ENCODE measurements at regions not wholly inside any gene's neighbourhood (a gene's known extent, or its start where the extent isn't known, plus 50 kb on each side); places are given as distances from the start of the nearest gene placed in this dataset.

- DNase-seq (ENCODE audit: low read depth in 2 of 3, low spot score in 1 of 3): no peak
Observed at GRCh38 chr9:105912157-105912862, 218.0 kb downstream of the TMEM38B start.

- no peak for DNase-seq (ENCODE audit: low read depth in 2 of 3, low spot score in 1 of 3)
Observed at GRCh38 chr9:105912863-105913516, 218.6 kb downstream of the TMEM38B start.

- no peak for DNase-seq (ENCODE audit: low read depth in 2 of 3, low spot score in 1 of 3)
Observed at GRCh38 chr9:105921057-105921726, 226.9 kb downstream of the TMEM38B start.

- no peak for DNase-seq (ENCODE audit: low read depth in 2 of 3, low spot score in 1 of 3)
Observed at GRCh38 chr9:105928416-105928815, 234.1 kb downstream of the TMEM38B start.

- no peak for DNase-seq (ENCODE audit: low read depth in 2 of 3, low spot score in 1 of 3)
Observed at GRCh38 chr9:105930011-105930627, 235.8 kb downstream of the TMEM38B start.

- no peak for DNase-seq (ENCODE audit: low read depth in 2 of 3, low spot score in 1 of 3)
Observed at GRCh38 chr9:105932276-105932675, 237.9 kb downstream of the TMEM38B start.

- DNase-seq (ENCODE audit: low read depth in 2 of 3, low spot score in 1 of 3): no peak
Observed at GRCh38 chr9:105950448-105950847, 256.1 kb downstream of the TMEM38B start.

GRCh38 chr9:105950894-105951293 is 256.6 kb downstream of the TMEM38B start:
- DNase-seq (ENCODE audit: low read depth in 2 of 3, low spot score in 1 of 3): no peak

GRCh38 chr9:105954517-105954916 is 260.2 kb downstream of the TMEM38B start:
- no peak for DNase-seq (ENCODE audit: low read depth in 2 of 3, low spot score in 1 of 3)

- no peak for DNase-seq (ENCODE audit: low read depth in 2 of 3, low spot score in 1 of 3)
Observed at GRCh38 chr9:105957830-105958229, 263.5 kb downstream of the TMEM38B start.

- DNase-seq (ENCODE audit: low read depth in 2 of 3, low spot score in 1 of 3): no peak
Observed at GRCh38 chr9:105958587-105958986, 264.2 kb downstream of the TMEM38B start.

GRCh38 chr9:105959531-105959930 is 265.2 kb downstream of the TMEM38B start:
- DNase-seq (ENCODE audit: low read depth in 2 of 3, low spot score in 1 of 3): no peak

- no peak for DNase-seq (ENCODE audit: low read depth in 2 of 3, low spot score in 1 of 3)
Observed at GRCh38 chr9:105963343-105964099, 269.2 kb downstream of the TMEM38B start.

GRCh38 chr9:105964156-105964555 is 269.8 kb downstream of the TMEM38B start:
- DNase-seq (ENCODE audit: low read depth in 2 of 3, low spot score in 1 of 3): no peak

- no peak for DNase-seq (ENCODE audit: low read depth in 2 of 3, low spot score in 1 of 3)
Observed at GRCh38 chr9:105966834-105967233, 272.5 kb downstream of the TMEM38B start.

- DNase-seq (ENCODE audit: low read depth in 2 of 3, low spot score in 1 of 3): no peak
Observed at GRCh38 chr9:105967248-105967647, 272.9 kb downstream of the TMEM38B start.

GRCh38 chr9:105967797-105968196 is 273.5 kb downstream of the TMEM38B start:
- DNase-seq (ENCODE audit: low read depth in 2 of 3, low spot score in 1 of 3): no peak

GRCh38 chr9:105968811-105969466 is 274.6 kb downstream of the TMEM38B start:
- DNase-seq (ENCODE audit: low read depth in 2 of 3, low spot score in 1 of 3): no peak

- no peak for DNase-seq (ENCODE audit: low read depth in 2 of 3, low spot score in 1 of 3)
Observed at GRCh38 chr9:105969636-105970035, 275.3 kb downstream of the TMEM38B start.

- DNase-seq (ENCODE audit: low read depth in 2 of 3, low spot score in 1 of 3): no peak
Observed at GRCh38 chr9:105971986-105972385, 277.6 kb downstream of the TMEM38B start.
